SK-N-SH (cell line): ENCODE measurements at regions not wholly inside any gene's neighbourhood (a gene's known extent, or its start where the extent isn't known, plus 50 kb on each side); places are given as distances from the start of the nearest gene placed in this dataset.

Experiments used
- CTCF ChIA-PET: fragments of 300-600, 350-600 bp; formaldehyde crosslinking; extraction: SDS; loops from one replicate; lab custom pipeline; 2021; lab: Yijun Ruan, JAX
- POLR2A ChIA-PET: fragments of 350-600 bp; sonication (Branson Sonifier 250); formaldehyde crosslinking; extraction: SDS; loops from one replicate; lab custom pipeline; 2020; ENCODE audit warnings: antibody characterized with exemption, inconsistent platforms; lab: Yijun Ruan, JAX
- DNase-seq: peaks from one replicate; pipeline ENCODE4 v3.0.0; 2012
- H2AFZ ChIP-seq: fragments of 200-600 bp; sonication (generic); 2 replicates; pipeline ENCODE4 v1.8.1; 2016; ENCODE audit warnings: antibody characterized with exemption, mild to moderate bottlenecking, low read depth
- H3F3A ChIP-seq: fragments of 200-600 bp; sonication (generic); replicated peaks from 2 replicates; pipeline ENCODE3; 2016; ENCODE audit warnings: antibody characterized with exemption, mild to moderate bottlenecking; ENCODE audit not compliant: insufficient read depth
- H3K27ac ChIP-seq, 2 experiments: fragments of 200-500 bp in 1 of 2; fragments of 200-600 bp in 1 of 2; sonication (Bioruptor generic) in 1 of 2; sonication (generic), shearing (Covaris generic) in 1 of 2; 2 replicates each; pipeline versions ENCODE4 v1.5.1 to v1.6.1; 2014 to 2016; ENCODE audit warnings: low read depth in 2 of 2, inconsistent platforms in 1 of 2, low read length in 1 of 2, mild to moderate bottlenecking in 1 of 2, mixed read lengths in 1 of 2
- H3K27me3 ChIP-seq: fragments of 200-600 bp; sonication (generic), shearing (Covaris generic); 2 replicates; pipeline ENCODE4 v1.6.1; 2016; ENCODE audit warnings: mixed run types; ENCODE audit not compliant: insufficient read depth
- H3K36me3 ChIP-seq, 2 experiments: fragments of 200-500 bp in 1 of 2; fragments of 200-600 bp in 1 of 2; sonication (Bioruptor generic) in 1 of 2; sonication (generic) in 1 of 2; replicated peaks in 1 of 2; 2 replicates each; pipeline versions ENCODE3 to v1.5.1; 2014 to 2016; ENCODE audit warnings: low read length in 1 of 2, mild to moderate bottlenecking in 1 of 2; ENCODE audit not compliant: insufficient read depth in 2 of 2, control insufficient read depth in 1 of 2
- H3K4me1 ChIP-seq, 2 experiments: fragments of 200-500 bp in 1 of 2; fragments of 200-600 bp in 1 of 2; sonication (Bioruptor generic) in 1 of 2; sonication (generic), shearing (Covaris generic) in 1 of 2; 2 replicates each; pipeline versions ENCODE4 v1.5.1 to v1.6.1; 2014 to 2016; ENCODE audit warnings: low read depth in 1 of 2, low read length in 1 of 2, mixed run types in 1 of 2; ENCODE audit not compliant: insufficient read depth in 2 of 2, control insufficient read depth in 1 of 2
- H3K4me2 ChIP-seq: fragments of 200-600 bp; sonication (generic), shearing (Covaris generic); 2 replicates; pipeline ENCODE4 v1.6.1; 2017; ENCODE audit warnings: mixed run types
- H3K4me3 ChIP-seq, 2 experiments: fragments of 200-500 bp in 1 of 2; fragments of 200-600 bp in 1 of 2; sonication (Bioruptor generic) in 1 of 2; sonication (generic), shearing (Covaris generic) in 1 of 2; 2 replicates each; pipeline versions ENCODE4 v1.5.1 to v1.8.1; 2014 to 2016; ENCODE audit warnings: low read depth in 2 of 2, inconsistent platforms in 1 of 2, low read length in 1 of 2, mild to moderate bottlenecking in 1 of 2, mixed read lengths in 1 of 2, moderate library complexity in 1 of 2
- H3K79me2 ChIP-seq: fragments of 200-600 bp; sonication (generic); 2 replicates; pipeline ENCODE4 v1.8.1; 2017; ENCODE audit warnings: mild to moderate bottlenecking; ENCODE audit not compliant: insufficient read depth
- H3K9ac ChIP-seq: fragments of 200-600 bp; sonication (generic); 2 replicates; pipeline ENCODE4 v1.6.1; 2017; ENCODE audit warnings: mixed run types
- H3K9me2 ChIP-seq: fragments of 200-600 bp; sonication (generic); 2 replicates; pipeline ENCODE4 v1.6.1; 2017; ENCODE audit warnings: mixed run types
- H3K9me3 ChIP-seq: fragments of 200-600 bp; sonication (generic); 2 replicates; pipeline ENCODE4 v1.6.1; 2017; ENCODE audit warnings: mixed run types, mild to moderate bottlenecking, moderate library complexity
- H4K20me1 ChIP-seq: fragments of 200-600 bp; sonication (generic); 2 replicates; pipeline ENCODE4 v1.6.1; 2017; ENCODE audit warnings: mild to moderate bottlenecking, mixed run types; ENCODE audit not compliant: insufficient read depth
- CHD2 ChIP-seq: fragments of 150-350 bp; IDR thresholded peaks from 2 replicates; pipeline ENCODE4 v1.6.1; 2018; ENCODE audit warnings: low read length; ENCODE audit not compliant: partially characterized antibody
- CTCF ChIP-seq: fragments of 200-600 bp; sonication (generic); IDR thresholded peaks from 2 replicates; pipeline ENCODE4 v1.6.1; 2017; ENCODE audit warnings: antibody characterized with exemption, mild to moderate bottlenecking, moderate library complexity
- ELF1 ChIP-seq: IDR thresholded peaks from 2 replicates; pipeline ENCODE4 v1.4.0; 2012
- EP300 ChIP-seq, 2 experiments: IDR thresholded peaks; 2 replicates each; pipeline versions ENCODE4 v1.4.0 to v1.6.1; 2012; ENCODE audit warnings: borderline replicate concordance in 1 of 2, low read depth in 1 of 2, low read length in 1 of 2
- FOSL2 ChIP-seq: IDR thresholded peaks from 2 replicates; pipeline ENCODE4 v1.4.0; 2012; ENCODE audit warnings: low read depth, mild to moderate bottlenecking, moderate library complexity, borderline replicate concordance
- FOXJ3 ChIP-seq: sonication (generic); formaldehyde crosslinking; IDR thresholded peaks from 2 replicates; pipeline ENCODE4 v1.5.1; 2020; ENCODE audit warnings: mild to moderate bottlenecking, missing genetic modification reagents
- GATA2 ChIP-seq: sonication (generic); formaldehyde crosslinking; IDR thresholded peaks from 2 replicates; pipeline ENCODE4 v1.5.0; 2020; ENCODE audit warnings: mild to moderate bottlenecking, missing genetic modification reagents
- MXI1 ChIP-seq: IDR thresholded peaks from 2 replicates; pipeline ENCODE4 v1.6.1; 2012; ENCODE audit warnings: mild to moderate bottlenecking, low read depth, low read length, improper control_type of control experiment
- NRF1 ChIP-seq: IDR thresholded peaks from 2 replicates; pipeline ENCODE4 v1.6.1; 2012; ENCODE audit warnings: low read depth, mild to moderate bottlenecking, low read length
- POLR2AphosphoS5 ChIP-seq: IDR thresholded peaks from 2 replicates; pipeline ENCODE4 v1.6.1; 2012; ENCODE audit warnings: low read depth, low read length
- REST ChIP-seq: IDR thresholded peaks from 2 replicates; pipeline ENCODE4 v1.6.1; 2012; ENCODE audit warnings: mild to moderate bottlenecking, low read depth, low read length, moderate library complexity
- RFX5 ChIP-seq: IDR thresholded peaks from 2 replicates; pipeline ENCODE4 v1.6.1; 2012; ENCODE audit warnings: mild to moderate bottlenecking, improper control_type of control experiment, low read length
- RXRA ChIP-seq: IDR thresholded peaks from 2 replicates; pipeline ENCODE4 v1.4.0; 2012; ENCODE audit warnings: low read depth, mild to moderate bottlenecking, borderline replicate concordance
- SIN3A ChIP-seq: IDR thresholded peaks from 2 replicates; pipeline ENCODE4 v1.6.1; 2012; ENCODE audit warnings: low read depth, mild to moderate bottlenecking, low read length, moderate library complexity, borderline replicate concordance
- SMC3 ChIP-seq: IDR thresholded peaks from 2 replicates; pipeline ENCODE4 v1.6.1; 2012; ENCODE audit warnings: low read depth, low read length, improper control_type of control experiment
- TAF1 ChIP-seq: IDR thresholded peaks from 2 replicates; pipeline ENCODE4 v1.6.1; 2012; ENCODE audit warnings: low read depth, mild to moderate bottlenecking, low read length, moderate library complexity, borderline replicate concordance
- TCF12 ChIP-seq: IDR thresholded peaks from 2 replicates; pipeline ENCODE4 v1.4.0; 2012
- USF1 ChIP-seq: IDR thresholded peaks from 2 replicates; pipeline ENCODE4 v1.4.0; 2012; ENCODE audit warnings: low read depth, borderline replicate concordance
- USF2 ChIP-seq: fragments of 150-350 bp; IDR thresholded peaks from 2 replicates; pipeline ENCODE4 v1.6.1; 2017; ENCODE audit warnings: antibody characterized with exemption, low read length, low read depth, borderline replicate concordance
- YY1 ChIP-seq: IDR thresholded peaks from 2 replicates; pipeline ENCODE4 v1.4.0; 2012; ENCODE audit warnings: low read depth, mild to moderate bottlenecking
- WGBS: methylation state at CpG from one replicate; pipeline ENCODE4 v1.1.6; 2017; ENCODE audit warnings: low lambda C conversion rate; 5-methylcytosine and 5-hydroxymethylcytosine counted together

- CTCF ChIA-PET = no interaction called here
- WGBS = 62% methylated on average over 8 of the region's 8 CpGs
- H4K20me1 ChIP-seq = no peaks in the 10 kb centered on the region
- DNase-seq = no peak
- H3K27ac ChIP-seq = no peak overlapping the region
- H3F3A ChIP-seq = peaks cover 3% of the 10 kb centered on the region
- no peak overlapping the region for H3K9ac ChIP-seq
- no peaks in the 10 kb centered on the region for H3K4me1 ChIP-seq
- no peaks in the 10 kb centered on the region for H3K36me3 ChIP-seq
- H3K9me2 ChIP-seq = no peaks in the 10 kb centered on the region; the same call in 1 of the 2 replicates
- H3K4me3 ChIP-seq = no peak overlapping the region
- no peak for TF ChIP-seq CHD2
- no peak for TF ChIP-seq FOXJ3 (CRISPR knock-in tag)
- TF ChIP-seq GATA2 = no peak
- no peak for TF ChIP-seq RFX5
- no peak for TF ChIP-seq NRF1
- TF ChIP-seq, all 33 proteins: peak for 0
- Histone ChIP-seq H2AFZ (no peak overlapping the region), H3K9me3 (no peaks in the 10 kb centered on the region), H3K79me2 (no peaks in the 10 kb centered on the region), H3K4me2 (no peak overlapping the region), H3K27me3 (no peaks in the 10 kb centered on the region)
- POLR2A ChIA-PET = no interaction called here
Measured at GRCh38 chr11:37774441-37774840, 1176.4 kb upstream of the RAG2 start.

GRCh38 chr11:37770145-37770544, 1172.1 kb upstream of the RAG2 start:
- CTCF ChIA-PET = no interaction called here
- WGBS = 49% methylated on average over 1 of the region's 1 CpG

More at GRCh38 chr11:37770145-37770544, 1172.1 kb upstream of the RAG2 start:
- Histone ChIP-seq H2AFZ (no peak overlapping the region), H3K4me2 (no peak overlapping the region), H3K27me3 (no peaks in the 10 kb centered on the region), H3K4me1 (no peaks in the 10 kb centered on the region), H3K79me2 (no peaks in the 10 kb centered on the region), H3K9ac (no peak overlapping the region), H4K20me1 (no peaks in the 10 kb centered on the region), H3K36me3 (no peaks in the 10 kb centered on the region), H3K9me3 (no peaks in the 10 kb centered on the region), H3K27ac (no peak overlapping the region)
- DNase-seq = no peak
- POLR2A ChIA-PET = no interaction called here
- TF ChIP-seq RFX5 = no peak
- TF ChIP-seq USF1 = no peak
- TF ChIP-seq POLR2AphosphoS5 = no peak
- no peak for TF ChIP-seq SIN3A
- TF ChIP-seq MXI1 = no peak
- no peak for TF ChIP-seq CTCF
- no peak for TF ChIP-seq REST
- no peak for TF ChIP-seq YY1
- TF ChIP-seq TAF1 = no peak
- TF ChIP-seq ELF1 = no peak
- TF ChIP-seq SMC3 = no peak
- TF ChIP-seq USF2 = no peak
- no peak for TF ChIP-seq RXRA
- TF ChIP-seq CHD2 = no peak
- no peak for TF ChIP-seq TCF12
- no peak for TF ChIP-seq FOSL2
- TF ChIP-seq EP300 (IDR thresholded peaks at IDR 0.05; ENCODE audit: borderline replicate concordance in 1 of 2, low read depth in 1 of 2, low read length in 1 of 2) = no peak
- TF ChIP-seq, all 33 proteins: peak for 0
- Histone ChIP-seq H3K9me2 (no peaks in the 10 kb centered on the region), H3K4me3 (no peak overlapping the region), H3F3A (peaks cover 3% of the 10 kb centered on the region)
